NOMO-1 (cell line): ENCODE measurements at regions not wholly inside any gene's neighbourhood (a gene's known extent, or its start where the extent isn't known, plus 50 kb on each side); places are given as distances from the start of the nearest gene placed in this dataset.
"Not testable (repeated sequence)": the region's sequence is repeated elsewhere in the genome, so short reads cannot be mapped to it uniquely, and the experiment has no call there.

Experiments used
- DNase-seq, 2 experiments: peaks; one replicate each; lab custom pipeline; 2025; ENCODE audit not compliant: unreplicated experiment in 2 of 2; lab: John Stamatoyannopoulos, UW

GRCh38 chr6:159529934-159530333 lies 163.1 kb downstream of the SOD2 start:
- no peak for DNase-seq

DNA sequence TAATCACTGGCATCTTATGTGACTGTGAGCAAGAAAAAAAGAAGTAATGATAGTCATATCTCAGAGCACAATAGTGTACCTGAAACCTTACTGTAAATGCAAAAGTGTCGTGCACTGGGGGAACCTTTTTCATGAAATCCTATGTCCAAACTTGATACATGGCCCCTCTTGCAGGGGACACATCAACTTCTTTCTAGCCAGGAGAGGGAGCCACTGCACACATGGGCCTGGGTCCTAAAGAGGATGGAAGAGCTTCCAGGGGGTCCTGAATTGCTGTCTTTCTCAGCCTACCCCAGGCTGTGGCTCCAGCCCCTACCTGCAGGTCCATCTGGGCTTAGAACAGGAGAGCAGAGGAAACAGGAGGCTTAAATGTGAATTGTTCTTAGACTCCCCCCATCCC lies 165.7 kb downstream of the SOD2 start:
- DNase-seq = no peak

DNA sequence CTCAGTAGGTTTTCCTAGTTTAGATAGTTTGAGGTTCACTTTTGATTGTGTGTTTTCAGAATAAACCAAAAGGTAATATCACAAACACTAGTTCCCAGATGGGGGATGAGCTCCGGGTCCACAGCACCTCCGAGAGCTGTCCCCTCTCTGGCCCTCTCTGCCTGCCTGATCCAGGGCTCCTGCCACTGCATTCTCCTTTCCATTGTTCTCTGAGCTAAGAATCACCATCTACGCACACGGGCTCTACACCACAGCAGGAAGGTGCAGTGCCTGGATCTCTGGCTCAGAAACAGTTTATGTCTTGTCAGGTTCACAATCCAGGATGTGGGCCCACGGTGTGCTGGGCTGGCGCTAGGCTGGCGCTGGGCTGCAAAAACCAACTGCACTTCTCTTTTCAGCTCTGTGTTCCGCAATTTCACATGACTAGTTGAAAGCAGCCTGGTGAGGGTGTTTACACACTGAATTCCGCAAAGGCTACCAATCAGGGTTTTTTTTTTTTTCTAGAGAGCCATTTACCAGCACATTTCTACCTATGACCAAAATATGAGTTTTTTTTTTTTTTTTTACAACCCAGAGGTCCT lies 167.5 kb downstream of the SOD2 start:
- DNase-seq = peak; percentile 34 to 54

GRCh38 chr6:159522877-159523547 lies 170.0 kb downstream of the SOD2 start:
- DNase-seq = no peak

- no peak for DNase-seq
Observed at GRCh38 chr6:159521962-159522361, 171.1 kb downstream of the SOD2 start.

DNA sequence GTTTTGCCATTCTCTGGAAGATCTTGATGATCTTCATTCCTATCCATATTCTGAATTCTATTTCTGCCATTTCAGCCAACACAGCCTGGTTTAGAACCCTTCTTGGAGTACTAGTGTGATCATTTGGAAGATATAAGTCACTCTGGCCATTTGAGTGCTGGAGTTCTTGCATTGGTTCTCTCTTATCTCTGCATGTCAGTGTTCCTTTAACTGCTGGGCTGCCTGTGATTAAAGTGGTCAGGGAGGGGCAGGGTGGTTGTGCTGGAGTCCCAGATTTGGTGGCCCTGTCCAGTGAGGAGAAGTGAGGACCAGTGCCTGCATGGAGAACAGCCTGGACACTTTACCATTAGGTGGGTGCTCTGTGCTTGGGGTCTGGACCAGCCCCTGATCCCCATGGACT lies 173.0 kb downstream of the SOD2 start:
- DNase-seq = no peak

GRCh38 chr6:159515811-159516210 lies 177.2 kb downstream of the SOD2 start:
- DNase-seq = not testable (repeated sequence)

DNA sequence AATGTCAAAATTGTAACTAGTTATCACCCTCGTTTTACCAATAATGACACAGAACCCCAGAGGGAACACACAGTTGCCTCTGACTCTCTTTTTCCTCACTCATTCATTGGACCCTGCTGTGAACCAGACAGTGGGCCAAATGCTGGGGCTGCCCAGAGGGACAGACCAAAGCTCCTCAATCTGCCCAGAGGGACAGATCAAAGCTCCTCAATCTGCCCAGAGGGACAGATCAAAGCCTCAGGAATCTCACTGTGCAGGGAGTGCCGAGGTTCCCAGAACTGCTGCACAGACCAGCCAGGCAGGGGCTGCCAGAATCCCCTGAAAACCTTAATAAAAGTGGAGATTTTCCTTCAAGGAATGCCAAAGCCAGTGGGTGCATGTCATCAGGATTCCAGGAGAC lies 179.1 kb downstream of the SOD2 start:
- DNase-seq = no peak

DNA sequence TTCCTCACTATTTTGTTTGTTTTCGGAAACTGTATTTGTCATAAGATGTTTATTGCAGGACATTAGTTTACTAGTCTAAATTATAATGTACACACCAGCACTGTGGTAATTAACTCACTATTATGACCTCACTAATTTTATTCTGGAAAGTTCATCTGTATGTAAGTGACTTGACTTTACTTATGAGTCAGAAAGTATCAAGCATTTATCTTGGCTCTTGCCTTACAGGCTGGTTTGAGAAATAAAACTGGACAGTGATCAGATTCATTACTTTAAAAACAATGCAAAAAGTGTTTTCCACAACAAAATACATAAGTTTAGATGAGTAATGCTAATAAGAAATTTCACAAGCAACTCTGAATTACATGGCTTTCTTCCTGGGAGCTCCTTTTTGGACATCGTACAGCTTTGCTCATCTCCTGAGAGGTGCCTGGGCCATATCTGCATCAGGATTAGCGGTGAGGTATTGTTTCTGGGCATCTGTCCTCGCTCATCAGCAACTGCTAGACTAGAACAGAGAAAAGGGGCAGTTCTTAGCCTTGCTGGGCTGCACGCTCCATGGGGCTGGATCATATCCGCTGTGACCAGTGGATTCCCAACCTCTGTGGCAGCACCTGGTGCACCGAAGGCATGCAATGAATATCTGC lies 179.8 kb downstream of the SOD2 start:
- DNase-seq = no peak

DNA sequence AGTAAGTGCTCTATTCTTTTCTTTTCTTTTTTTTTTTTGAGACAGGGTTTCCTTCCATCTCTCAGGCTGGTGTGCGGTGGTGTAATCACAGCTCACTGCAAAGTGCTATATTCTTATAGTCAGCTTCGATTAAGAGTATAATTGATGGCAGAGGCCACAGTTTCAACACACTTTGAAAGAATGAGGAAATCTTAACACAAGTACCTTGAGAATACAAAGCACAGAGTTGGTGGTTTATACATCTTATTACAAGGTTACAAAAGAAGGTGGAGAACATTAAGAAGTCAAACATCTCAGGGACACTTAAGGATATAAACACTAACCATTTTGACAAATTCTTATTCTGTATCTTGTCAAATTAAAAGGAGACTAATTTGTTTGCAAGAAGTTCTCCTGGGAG lies 180.5 kb downstream of the SOD2 start:
- DNase-seq = peak in 1 of 2 experiments; percentile 4

GRCh38 chr6:159512104-159512503 lies 180.9 kb downstream of the SOD2 start:
- no peak for DNase-seq

DNA sequence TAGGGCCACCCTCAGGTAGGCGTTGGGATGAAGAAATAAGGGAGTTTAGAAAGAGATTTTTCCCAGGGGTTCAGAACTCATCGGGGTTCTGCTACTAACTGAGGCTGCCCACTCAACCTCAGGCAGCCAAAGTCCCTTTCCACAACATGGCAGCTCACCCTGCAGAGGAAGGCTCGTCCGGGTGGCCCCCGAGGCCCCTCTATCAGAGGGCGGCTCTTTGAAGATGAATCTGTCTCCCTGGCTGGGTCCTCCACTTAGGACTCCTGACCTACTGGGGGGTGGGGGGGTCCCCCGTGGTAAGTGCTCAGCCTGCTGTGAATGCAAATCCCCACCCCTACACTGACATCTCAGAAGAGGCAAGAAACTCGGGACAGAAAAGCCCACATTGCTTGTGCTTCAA lies 182.9 kb downstream of the SOD2 start:
- DNase-seq = no peak

- no peak for DNase-seq
Observed at GRCh38 chr6:159508931-159509330, 184.1 kb downstream of the SOD2 start.

- peak; percentile 16 to 39 for DNase-seq
Observed at GRCh38 chr6:159506048-159506447, 187.0 kb downstream of the SOD2 start.

DNA sequence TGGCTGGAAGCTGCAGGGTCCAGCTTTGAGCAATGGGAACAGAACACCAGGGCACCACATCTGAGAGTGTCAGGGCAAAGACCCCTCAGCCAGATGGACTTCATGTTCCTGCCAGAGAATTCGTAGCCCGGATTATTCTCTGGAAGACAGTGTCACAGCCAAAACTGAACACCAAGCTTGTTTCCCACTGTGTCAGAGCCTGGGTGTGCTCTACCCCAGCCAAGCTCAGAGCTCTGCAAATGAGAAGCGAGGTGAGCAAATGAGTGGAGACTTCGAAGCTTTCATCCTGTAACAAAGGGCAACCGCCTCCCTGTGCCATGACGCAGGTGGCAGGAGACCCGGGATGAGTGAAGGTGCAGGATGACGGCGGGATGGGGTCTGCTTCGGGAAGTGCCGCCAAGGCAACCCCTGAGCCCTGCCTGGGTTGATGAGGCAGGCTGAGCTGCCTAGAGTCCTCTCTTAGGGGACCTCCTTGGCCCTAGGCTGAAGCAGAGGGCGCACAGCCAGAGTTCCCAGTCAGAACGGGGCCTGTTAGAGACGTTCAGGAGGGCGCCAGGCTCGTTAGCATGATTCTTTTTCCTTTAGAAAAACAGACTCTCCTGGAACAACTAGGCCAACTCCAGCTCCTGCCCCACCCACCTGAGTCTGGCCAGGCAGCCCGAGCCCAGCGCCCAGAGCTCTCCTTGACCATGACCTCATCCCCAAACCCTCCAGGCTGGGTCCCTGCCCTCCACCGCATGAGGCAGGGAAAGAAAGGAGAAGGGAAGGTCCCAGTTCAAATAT lies 187.7 kb downstream of the SOD2 start:
- no peak for DNase-seq

- DNase-seq = no peak
Observed at GRCh38 chr6:159501558-159501957, 191.5 kb downstream of the SOD2 start.

DNA sequence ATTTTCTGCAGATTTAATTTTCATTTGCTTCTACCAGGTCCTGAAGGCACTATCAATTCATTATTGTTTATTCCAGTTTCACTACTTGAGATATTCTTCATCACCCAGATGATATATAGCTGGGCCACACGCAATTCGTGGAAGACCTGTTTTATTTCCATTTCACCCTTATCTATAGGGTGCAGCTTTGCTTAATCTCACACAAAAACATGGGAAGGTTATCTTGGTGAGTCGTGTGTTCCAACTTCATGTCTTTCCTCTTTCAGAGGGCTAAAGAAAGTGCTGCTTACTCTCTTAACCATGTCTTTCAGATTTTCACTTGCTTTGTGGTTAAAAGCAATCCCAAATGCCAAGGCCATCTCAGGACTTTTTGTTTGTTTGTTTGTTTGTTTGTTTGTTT lies 194.0 kb downstream of the SOD2 start:
- DNase-seq = no peak

- no peak for DNase-seq
Observed at GRCh38 chr6:159494586-159494972, 198.5 kb downstream of the SOD2 start.

DNA sequence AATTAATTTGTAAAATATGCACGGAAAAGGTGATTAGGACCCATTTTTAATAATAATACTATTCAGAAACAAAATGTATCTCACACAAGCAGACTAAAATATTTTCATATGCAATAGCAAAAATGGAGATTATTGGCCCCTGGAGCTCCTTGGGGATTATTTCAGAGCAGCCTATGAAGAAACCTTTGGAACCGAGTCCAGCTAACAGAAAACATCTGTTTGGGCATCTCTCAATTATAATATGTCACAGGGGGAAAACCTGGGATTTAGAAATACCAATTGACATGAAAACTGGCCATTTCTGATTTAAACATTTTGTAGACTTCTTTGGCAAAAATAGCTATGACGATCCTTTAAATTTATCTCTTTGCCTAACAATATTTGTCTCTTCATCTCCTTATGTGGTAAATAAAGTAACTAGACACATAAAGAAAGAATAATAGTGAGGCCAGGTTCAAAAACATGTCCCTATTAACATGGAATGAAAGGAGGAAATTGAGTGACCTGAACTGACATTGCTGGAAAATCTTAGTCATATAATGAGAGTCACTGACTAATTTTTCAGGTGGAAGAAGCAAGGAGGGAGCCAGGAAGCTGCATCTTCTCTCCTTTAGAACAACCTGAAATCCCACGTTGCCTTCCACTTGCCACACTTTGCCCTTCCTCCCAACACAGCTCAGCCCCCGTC lies 199.0 kb downstream of the SOD2 start:
- no peak for DNase-seq

- DNase-seq = no peak
Observed at GRCh38 chr6:159493231-159493897, 199.7 kb downstream of the SOD2 start.
